Stomach (tissue), 8 donors: ENCODE measurements at regions not wholly inside any gene's neighbourhood (a gene's known extent, or its start where the extent isn't known, plus 50 kb on each side); places are given as distances from the start of the nearest gene placed in this dataset.

Experiments
- DNase-seq, 2 donors: peaks; one replicate each; pipeline versions ENCODE4 v3.0.0 to v3.0.0-alpha.2; 2013 to 2019
- H3K27ac ChIP-seq, 5 donors: fragments of 200-600 bp in 4 of 5; sonication (generic) in 4 of 5; one replicate each; pipeline ENCODE4 v1.5.1; 2013 to 2019; ENCODE audit warnings: mild to moderate bottlenecking in 1 of 5, moderate library complexity in 1 of 5
- H3K27me3 ChIP-seq, 3 donors: fragments of 200-600 bp; sonication (generic); one replicate each; pipeline ENCODE4 v1.5.1; 2017 to 2019; ENCODE audit warnings: mixed run types in 1 of 3
- H3K36me3 ChIP-seq, 4 donors: fragments of 200-600 bp; sonication (generic); 1 replicate in 3 of 4; 2 replicates in 1 of 4; pipeline ENCODE4 v1.5.1; 2016 to 2019
- H3K4me1 ChIP-seq, 4 donors: fragments of 200-600 bp; sonication (generic); one replicate each; pipeline ENCODE4 v1.5.1; 2016 to 2019
- H3K4me3 ChIP-seq, 4 donors: fragments of 200-600 bp; sonication (generic) in 3 of 4; one replicate each; pipeline ENCODE4 v1.5.1; 2016 to 2019; ENCODE audit warnings: mild to moderate bottlenecking in 1 of 4
- H3K9me3 ChIP-seq, 4 donors: fragments of 200-600 bp; sonication (generic); one replicate each; pipeline ENCODE4 v1.5.1; 2016 to 2019
- EP300 ChIP-seq: sonication (generic); formaldehyde crosslinking; IDR thresholded peaks from one replicate; pipeline ENCODE4 v1.6.1; 2017; ENCODE audit warnings: antibody characterized with exemption
- POLR2A ChIP-seq, 4 donors: fragments of 450-650 bp; IDR thresholded peaks; one replicate each; pipeline ENCODE4 v1.6.1; 2016; ENCODE audit warnings: antibody characterized with exemption in 4 of 4, control low read depth in 2 of 4, mild to moderate bottlenecking in 1 of 4, moderate library complexity in 1 of 4
- POLR2AphosphoS5 ChIP-seq, 3 donors: sonication (generic); formaldehyde crosslinking; IDR thresholded peaks; one replicate each; pipeline ENCODE4 v1.6.1; 2016; ENCODE audit warnings: antibody characterized with exemption in 3 of 3
- WGBS, 5 donors: extraction: QIAGEN DNeasy Blood & Tissue Kit in 3 of 5; methylation state at CpG; one replicate each; pipeline versions ENCODE4 v1.1.5 to v1.1.7; 2013 to 2018; 5-methylcytosine and 5-hydroxymethylcytosine counted together
- intact Hi-C: fragments of 100-400 bp; cut with DNase I; formaldehyde crosslinking; loops from one replicate; pipeline ENCODE4 v1.15.1; 2023; ENCODE audit warnings: low total_unique reads
- TF ChIP-seq, protein P1 (sequence below), 7 experiments: fragments of 450-650 bp in 4 of 7; fragments of 200-600 bp in 3 of 7; sonication (generic) in 3 of 7; IDR thresholded peaks; one replicate each; pipeline ENCODE4 v1.5.1; 2016 to 2019; ENCODE audit warnings: antibody characterized with exemption in 7 of 7, control low read depth in 2 of 7, mild to moderate bottlenecking in 1 of 7
- donor health status: healthy with polysubstance abuse.
- donor health status: Bipolar disorder and iron deficiency.
- donor health status: healthy.

DNA sequence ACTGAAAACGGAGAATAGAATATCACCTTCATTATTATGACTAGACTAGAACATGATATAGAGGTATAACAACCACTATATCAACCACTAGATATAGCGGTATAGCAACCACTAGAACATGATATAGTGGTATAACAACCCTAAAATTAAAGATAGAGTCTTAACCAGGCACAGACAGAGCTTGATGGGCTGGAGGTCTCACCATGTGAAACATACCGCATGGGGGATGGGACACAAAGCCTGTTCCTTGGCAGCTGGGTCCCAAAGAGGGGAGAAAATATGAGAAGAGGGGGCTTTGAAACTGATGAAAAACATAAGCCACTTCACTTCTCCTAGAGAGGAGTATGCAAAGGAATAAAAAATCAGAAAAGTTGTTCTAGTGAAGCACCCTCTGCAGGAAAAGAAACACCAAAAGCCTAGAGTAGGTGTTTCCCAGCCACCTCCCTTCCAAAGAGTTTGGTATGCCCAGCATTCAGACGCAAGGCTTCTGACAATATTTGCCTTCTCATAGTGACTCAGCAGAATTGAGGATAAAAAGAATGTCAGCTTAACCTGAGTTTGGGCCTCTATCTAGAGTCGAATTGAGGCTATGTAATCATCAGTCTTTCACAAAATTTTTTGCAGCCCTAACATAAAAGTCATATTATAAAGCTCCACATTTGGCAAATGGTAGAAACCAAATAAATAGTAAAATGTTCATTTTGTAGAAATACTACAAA, 316.4 kb downstream of the NOVA1 start:
- 56 to 66% (median 61%) methylated on average over 5 of the region's 5 CpGs for WGBS, 5 donors
- Histone ChIP-seq H3K4me3 (no peak overlapping the region), H3K36me3 (no peaks in the 10 kb centered on the region), H3K4me1 (peaks cover 0 to 16% (median 5%) of the 10 kb centered on the region in 4 donors), H3K27me3 (no peaks in the 10 kb centered on the region), H3K27ac (no peak overlapping the region), H3K9me3 (no peaks in the 10 kb centered on the region)
- peak in 1 of 2 donors; percentile 65 for DNase-seq
- TF ChIP-seq POLR2AphosphoS5 (IDR thresholded peaks at IDR 0.05) (peak in 1 of 3 donors; percentile 35), EP300 (no peak), POLR2A (IDR thresholded peaks at IDR 0.05) (no peak)
- TF ChIP-seq, protein P1, sequence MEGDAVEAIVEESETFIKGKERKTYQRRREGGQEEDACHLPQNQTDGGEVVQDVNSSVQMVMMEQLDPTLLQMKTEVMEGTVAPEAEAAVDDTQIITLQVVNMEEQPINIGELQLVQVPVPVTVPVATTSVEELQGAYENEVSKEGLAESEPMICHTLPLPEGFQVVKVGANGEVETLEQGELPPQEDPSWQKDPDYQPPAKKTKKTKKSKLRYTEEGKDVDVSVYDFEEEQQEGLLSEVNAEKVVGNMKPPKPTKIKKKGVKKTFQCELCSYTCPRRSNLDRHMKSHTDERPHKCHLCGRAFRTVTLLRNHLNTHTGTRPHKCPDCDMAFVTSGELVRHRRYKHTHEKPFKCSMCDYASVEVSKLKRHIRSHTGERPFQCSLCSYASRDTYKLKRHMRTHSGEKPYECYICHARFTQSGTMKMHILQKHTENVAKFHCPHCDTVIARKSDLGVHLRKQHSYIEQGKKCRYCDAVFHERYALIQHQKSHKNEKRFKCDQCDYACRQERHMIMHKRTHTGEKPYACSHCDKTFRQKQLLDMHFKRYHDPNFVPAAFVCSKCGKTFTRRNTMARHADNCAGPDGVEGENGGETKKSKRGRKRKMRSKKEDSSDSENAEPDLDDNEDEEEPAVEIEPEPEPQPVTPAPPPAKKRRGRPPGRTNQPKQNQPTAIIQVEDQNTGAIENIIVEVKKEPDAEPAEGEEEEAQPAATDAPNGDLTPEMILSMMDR (IDR thresholded peaks at IDR 0.05), result no peak
- intact Hi-C loops, result no loop called here

DNA sequence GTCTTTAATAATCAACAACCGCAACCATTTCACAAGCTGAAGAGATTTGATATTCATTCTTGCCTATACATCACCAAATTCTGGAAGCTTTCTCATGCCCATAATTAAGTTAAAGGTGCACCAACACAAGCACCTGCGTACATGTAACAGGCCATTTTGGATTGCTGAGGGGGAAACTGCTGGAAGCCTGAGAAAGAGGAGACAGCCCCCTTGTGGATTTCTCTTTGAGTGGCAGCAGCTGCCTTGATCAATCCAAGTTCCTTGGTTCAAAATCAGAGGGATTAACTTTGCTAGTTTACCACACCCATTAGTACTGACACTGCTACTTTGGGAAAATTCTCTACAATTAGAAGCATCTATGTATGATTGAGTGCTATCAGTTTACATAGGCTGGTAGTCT, 321.1 kb downstream of the NOVA1 start:
- H3K27ac ChIP-seq, result no peak overlapping the region
- 66 to 91% (median 80%) methylated on average over 2 of the region's 2 CpGs for WGBS, 5 donors
- TF ChIP-seq POLR2A (IDR thresholded peaks at IDR 0.05), result no peak
- TF ChIP-seq EP300, result no peak
- TF ChIP-seq, protein P1 (IDR thresholded peaks at IDR 0.05), result no peak
- no peak for TF ChIP-seq POLR2AphosphoS5 (IDR thresholded peaks at IDR 0.05)

DNA sequence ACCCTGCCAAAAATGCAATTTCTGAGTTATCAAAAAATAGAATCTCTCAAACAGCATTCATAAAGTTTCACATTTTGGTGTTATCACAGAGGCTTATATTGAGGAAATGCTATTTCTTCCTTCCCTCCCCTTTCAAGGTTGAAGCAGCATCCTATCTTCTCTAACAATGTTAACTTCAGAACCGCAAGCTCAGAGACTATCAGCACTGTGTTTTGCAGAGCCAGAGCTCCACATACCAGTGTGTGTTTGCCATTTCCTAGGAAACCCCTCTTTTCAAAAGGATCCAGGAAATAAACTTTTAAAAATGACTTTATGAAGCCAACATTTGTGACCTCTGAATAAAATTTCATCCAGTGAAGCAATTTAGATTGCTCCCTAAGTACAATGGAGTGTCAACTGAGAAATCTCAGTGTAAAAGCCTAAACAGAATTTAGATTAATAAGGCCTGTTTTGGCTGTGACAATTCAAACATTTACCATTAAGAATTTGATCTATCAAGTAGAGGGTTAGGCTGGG, 332.6 kb downstream of the NOVA1 start:
- Histone ChIP-seq H3K36me3 (no peaks in the 10 kb centered on the region), H3K4me1 (no peaks in the 10 kb centered on the region), H3K9me3 (peaks cover 0 to 4% (median 0%) of the 10 kb centered on the region in 4 donors), H3K4me3 (no peak overlapping the region), H3K27me3 (no peaks in the 10 kb centered on the region), H3K27ac (no peak overlapping the region)
- intact Hi-C loops, result no loop called here
- WGBS, 5 donors, result 33 to 56% (median 39%) methylated on average over 1 of the region's 1 CpG
- TF ChIP-seq POLR2A (IDR thresholded peaks at IDR 0.05) (no peak), POLR2AphosphoS5 (IDR thresholded peaks at IDR 0.05) (no peak), EP300 (no peak)
- TF ChIP-seq, protein P1 (IDR thresholded peaks at IDR 0.05), result no peak
- DNase-seq, result peak in 1 of 2 donors; percentile 26

More for the DNA sequence above, 321.1 kb downstream of the NOVA1 start:
- Histone ChIP-seq H3K4me1 (peaks cover 0 to 6% (median 3%) of the 10 kb centered on the region in 4 donors), H3K36me3 (no peaks in the 10 kb centered on the region), H3K9me3 (peaks cover 0 to 6% (median 0%) of the 10 kb centered on the region in 4 donors), H3K27me3 (no peaks in the 10 kb centered on the region), H3K4me3 (no peak overlapping the region)
- intact Hi-C loops, result no loop called here
- peak in 1 of 2 donors; percentile 21 for DNase-seq

- H3K9me3 ChIP-seq, result peaks cover 0 to 4% (median 2%) of the 10 kb centered on the region in 4 donors
- no peak for DNase-seq
- no peak overlapping the region for H3K27ac ChIP-seq
- intact Hi-C loops, result no loop called here
- H3K27me3 ChIP-seq, result no peaks in the 10 kb centered on the region
- H3K4me1 ChIP-seq, result no peaks in the 10 kb centered on the region
- TF ChIP-seq POLR2AphosphoS5 (IDR thresholded peaks at IDR 0.05) (no peak), POLR2A (IDR thresholded peaks at IDR 0.05) (no peak), EP300 (no peak)
- TF ChIP-seq, protein P1 (IDR thresholded peaks at IDR 0.05), result no peak
- H3K4me3 ChIP-seq, result no peak overlapping the region
- WGBS, 5 donors, result 21 to 62% (median 43%) methylated on average over 1 of the region's 1 CpG
- H3K36me3 ChIP-seq, result no peaks in the 10 kb centered on the region
Measured at GRCh38 chr14:26261368-26262122, 336.3 kb downstream of the NOVA1 start.
